ENCODE measurements at regions not wholly inside any gene's neighbourhood (a gene's known extent, or its start where the extent isn't known, plus 50 kb on each side); places are given as distances from the start of the nearest gene placed in this dataset.

DNA sequence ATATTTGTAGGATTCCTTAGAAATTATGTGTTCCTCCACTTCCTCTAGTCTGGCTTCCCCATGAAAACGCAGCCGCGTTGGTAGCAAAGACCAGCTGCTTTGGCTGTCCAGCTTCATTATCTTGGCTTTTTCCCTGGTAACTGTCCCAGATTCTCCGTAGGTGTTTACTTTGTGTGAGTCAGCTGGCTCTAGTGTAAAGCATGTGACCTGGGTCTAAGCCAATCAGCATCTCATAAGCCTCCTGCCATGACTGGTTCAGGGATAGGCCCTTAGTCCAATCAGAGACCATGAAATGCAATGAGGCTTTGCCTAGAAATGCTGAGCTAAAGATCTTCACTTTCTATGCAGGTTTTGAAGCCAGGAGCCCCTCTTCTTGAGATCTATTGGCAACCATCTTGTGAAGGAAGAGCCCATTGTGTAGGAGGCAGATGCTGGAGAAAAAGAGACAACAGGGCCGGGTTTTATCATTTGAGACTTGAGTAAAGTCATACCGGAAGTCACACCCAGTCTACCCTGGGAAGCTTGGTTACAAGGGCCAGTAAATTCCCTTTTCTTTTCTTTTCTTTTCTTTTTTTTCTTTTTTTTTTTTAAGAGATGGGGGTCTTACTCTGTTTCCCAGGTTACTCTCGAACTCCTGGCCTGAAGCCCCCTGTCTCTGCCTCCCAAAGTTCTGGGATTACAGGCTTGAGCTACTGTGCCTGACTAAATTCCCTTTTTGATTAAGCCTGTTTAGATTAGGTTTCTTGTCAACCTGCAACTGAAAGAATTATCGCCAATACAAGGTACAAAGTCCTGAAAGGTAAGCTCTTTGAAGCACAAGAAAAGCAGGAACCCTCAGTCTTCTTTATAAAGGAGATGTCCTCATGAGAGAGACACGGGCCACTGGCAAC, 256.5 kb upstream of the RREB1 start:
- no peak for DNase-seq (ENCODE audit: low spot score)
- in situ Hi-C loops (cut with MboI; ENCODE audit: low sequenced_read_pairs, unreplicated experiment) = no loop called here
- TF ChIP-seq, protein P1, sequence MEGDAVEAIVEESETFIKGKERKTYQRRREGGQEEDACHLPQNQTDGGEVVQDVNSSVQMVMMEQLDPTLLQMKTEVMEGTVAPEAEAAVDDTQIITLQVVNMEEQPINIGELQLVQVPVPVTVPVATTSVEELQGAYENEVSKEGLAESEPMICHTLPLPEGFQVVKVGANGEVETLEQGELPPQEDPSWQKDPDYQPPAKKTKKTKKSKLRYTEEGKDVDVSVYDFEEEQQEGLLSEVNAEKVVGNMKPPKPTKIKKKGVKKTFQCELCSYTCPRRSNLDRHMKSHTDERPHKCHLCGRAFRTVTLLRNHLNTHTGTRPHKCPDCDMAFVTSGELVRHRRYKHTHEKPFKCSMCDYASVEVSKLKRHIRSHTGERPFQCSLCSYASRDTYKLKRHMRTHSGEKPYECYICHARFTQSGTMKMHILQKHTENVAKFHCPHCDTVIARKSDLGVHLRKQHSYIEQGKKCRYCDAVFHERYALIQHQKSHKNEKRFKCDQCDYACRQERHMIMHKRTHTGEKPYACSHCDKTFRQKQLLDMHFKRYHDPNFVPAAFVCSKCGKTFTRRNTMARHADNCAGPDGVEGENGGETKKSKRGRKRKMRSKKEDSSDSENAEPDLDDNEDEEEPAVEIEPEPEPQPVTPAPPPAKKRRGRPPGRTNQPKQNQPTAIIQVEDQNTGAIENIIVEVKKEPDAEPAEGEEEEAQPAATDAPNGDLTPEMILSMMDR (IDR thresholded peaks at IDR 0.05; ENCODE audit: borderline replicate concordance, control extremely low read depth, extremely low read depth, insufficient read depth, missing control alignments) = no peak

DNA sequence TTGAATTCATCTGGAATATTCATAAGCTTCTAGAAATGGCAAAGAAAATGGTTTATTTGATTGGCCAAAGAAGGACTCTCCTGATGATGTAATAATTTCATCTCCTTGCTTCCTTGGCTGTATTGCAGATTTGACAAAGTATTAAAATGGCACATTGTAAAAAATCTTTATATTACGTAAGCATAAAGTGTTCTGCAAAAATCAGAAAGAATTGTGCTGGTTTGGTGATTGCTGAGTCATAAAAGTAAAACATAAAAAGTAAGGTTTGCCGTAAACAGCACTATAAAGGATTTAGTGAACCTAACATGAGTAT, 255.9 kb upstream of the RREB1 start:
- in situ Hi-C loops (cut with MboI; ENCODE audit: low sequenced_read_pairs, unreplicated experiment) = no loop called here
- no peak for DNase-seq (ENCODE audit: low spot score)
- TF ChIP-seq, protein P1 (IDR thresholded peaks at IDR 0.05; ENCODE audit: borderline replicate concordance, control extremely low read depth, extremely low read depth, insufficient read depth, missing control alignments) = no peak

DNA sequence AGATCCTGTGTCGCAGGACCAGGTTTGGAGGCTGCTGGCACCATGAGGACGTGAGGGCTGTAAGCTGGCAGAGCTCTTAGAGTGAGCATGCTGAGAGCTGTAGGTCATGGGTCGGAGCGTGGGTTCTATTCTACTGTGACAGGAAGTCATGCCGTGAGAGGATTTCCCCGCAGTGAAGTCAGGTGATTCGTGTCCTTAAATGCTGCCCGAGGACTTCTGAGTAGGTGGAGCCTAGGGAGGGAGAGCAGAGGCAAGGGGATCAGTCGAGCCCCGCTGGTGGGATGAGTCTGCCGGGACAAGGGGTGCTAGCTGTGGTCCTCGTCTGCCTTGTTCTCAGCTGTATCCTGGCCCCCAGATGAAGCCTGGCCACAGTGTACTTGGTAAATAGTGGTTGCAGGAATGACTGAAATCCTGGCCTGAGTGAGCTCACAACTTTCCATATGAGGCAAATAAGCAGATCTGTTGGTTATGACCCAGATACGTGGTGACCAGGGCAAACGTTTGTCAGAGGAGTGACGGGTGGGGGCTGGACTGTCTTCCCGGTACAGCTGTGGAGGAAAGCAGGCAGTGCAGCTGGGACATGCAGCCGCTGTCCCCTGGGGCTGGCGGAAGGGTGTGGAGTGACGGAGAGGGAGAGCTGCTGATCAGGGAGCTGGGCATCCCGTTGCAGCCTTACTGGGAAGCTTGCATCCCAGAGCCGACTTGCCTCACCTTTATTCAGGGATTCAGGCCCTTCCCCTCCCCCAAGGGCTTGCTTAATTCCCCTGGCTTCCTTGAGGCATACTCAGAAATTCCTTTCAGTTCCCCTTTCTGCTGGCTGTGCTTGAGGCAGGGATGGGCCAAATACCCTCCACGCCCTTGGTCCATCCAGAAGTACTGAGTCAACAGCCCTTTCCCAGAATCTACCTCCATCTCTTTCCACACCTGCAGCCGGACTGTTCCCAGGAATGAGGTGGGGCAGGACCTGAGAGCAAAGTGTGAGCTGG, 250.9 kb upstream of the RREB1 start:
- DNase-seq (ENCODE audit: low spot score) = peak; percentile 77
- TF ChIP-seq, protein P1 (IDR thresholded peaks at IDR 0.05; ENCODE audit: borderline replicate concordance, control extremely low read depth, extremely low read depth, insufficient read depth, missing control alignments) = no peak
- in situ Hi-C loops (cut with MboI; ENCODE audit: low sequenced_read_pairs, unreplicated experiment) = no loop called here

DNA sequence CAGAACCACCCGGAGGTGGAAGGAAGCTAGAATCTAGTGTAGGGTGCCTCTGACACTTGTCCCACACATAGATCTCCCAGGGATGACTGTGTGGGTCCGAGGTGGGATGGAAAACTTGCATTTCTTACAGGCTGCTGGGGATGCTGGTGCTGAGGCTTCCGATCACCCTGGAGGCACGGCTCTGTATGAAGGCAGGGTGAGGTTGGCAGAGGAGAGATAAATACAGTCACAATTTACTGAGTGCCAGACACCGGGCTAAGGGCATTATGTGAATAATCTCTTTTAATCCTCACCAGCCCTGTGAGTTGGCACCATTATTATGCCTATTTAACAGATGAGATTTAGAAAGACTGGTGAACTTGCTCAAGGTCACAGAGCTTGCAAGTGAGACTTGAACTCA, 250.2 kb upstream of the RREB1 start:
- TF ChIP-seq, protein P1 (IDR thresholded peaks at IDR 0.05; ENCODE audit: borderline replicate concordance, control extremely low read depth, extremely low read depth, insufficient read depth, missing control alignments) = no peak
- DNase-seq (ENCODE audit: low spot score) = no peak
- in situ Hi-C loops (cut with MboI; ENCODE audit: low sequenced_read_pairs, unreplicated experiment) = no loop called here

DNA sequence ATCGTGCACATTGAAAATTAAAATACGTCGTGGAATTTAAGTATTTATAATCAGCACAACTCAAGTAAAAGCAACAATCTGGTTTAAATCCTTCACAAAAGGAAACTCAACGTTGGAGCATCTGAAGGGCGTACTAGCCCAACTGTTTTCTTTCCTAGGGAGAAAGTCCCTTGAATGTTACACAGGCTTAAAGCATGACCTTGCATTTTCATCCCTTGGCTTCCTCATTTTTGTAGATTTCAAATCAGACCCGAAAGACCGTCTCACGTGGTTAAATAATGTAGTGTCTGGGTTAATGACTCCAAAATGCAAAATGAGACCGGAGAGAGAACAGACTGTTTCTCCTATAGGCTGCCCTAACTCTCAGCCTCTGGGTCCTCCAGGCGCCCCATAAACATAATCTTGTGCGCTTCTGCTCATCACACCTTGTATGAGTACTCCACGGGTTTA, 249.2 kb upstream of the RREB1 start:
- no peak for DNase-seq (ENCODE audit: low spot score)
- TF ChIP-seq, protein P1 (IDR thresholded peaks at IDR 0.05; ENCODE audit: borderline replicate concordance, control extremely low read depth, extremely low read depth, insufficient read depth, missing control alignments) = no peak
- in situ Hi-C loops (cut with MboI; ENCODE audit: low sequenced_read_pairs, unreplicated experiment) = no loop called here

DNA sequence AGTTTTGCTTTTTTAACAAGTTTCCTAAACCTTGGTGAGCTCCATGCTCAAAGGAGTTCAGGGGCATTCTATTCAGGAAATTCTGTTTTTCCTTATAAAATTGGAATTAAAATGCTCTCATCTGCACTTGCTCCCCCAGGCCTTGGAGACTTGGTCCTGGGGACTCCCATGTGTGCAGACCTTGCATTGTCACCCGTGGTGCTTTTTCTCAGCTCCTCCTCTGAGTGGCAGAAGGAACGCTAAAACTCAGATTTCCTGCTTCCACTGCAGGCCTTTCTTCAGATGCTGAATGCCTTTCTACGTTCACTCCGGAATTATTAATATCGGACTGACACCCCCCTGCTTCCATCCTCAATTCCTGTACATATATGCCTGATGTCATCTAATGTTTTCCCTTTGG, 248.7 kb upstream of the RREB1 start:
- TF ChIP-seq, protein P1 (IDR thresholded peaks at IDR 0.05; ENCODE audit: borderline replicate concordance, control extremely low read depth, extremely low read depth, insufficient read depth, missing control alignments) = no peak
- in situ Hi-C loops (cut with MboI; ENCODE audit: low sequenced_read_pairs, unreplicated experiment) = no loop called here
- no peak for DNase-seq (ENCODE audit: low spot score)

Measured in GM13976 (cell line).